ENCODE measurements at regions not wholly inside any gene's neighbourhood (a gene's known extent, or its start where the extent isn't known, plus 50 kb on each side); places are given as distances from the start of the nearest gene placed in this dataset.

DNA sequence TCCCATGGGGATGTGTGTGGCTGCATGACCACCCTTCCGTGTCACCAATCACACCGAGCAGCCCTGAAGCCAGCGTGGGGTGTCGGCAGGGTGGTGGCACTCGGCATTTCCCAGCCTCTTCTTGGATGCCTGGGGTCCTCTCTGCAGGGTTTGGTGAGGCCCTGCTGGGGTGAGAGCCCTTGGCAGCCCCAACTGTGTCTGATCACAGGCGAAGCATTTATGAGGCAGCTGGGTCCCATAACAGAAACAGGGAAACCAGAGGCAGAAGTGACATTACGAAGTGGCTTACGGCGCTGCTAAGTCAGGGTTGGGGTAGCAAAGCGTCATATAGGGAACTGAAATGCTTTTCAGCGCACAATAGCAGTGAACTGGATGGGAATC is 92.3 kb upstream of the SEPTIN5 start:
- Histone ChIP-seq H3K9ac (ENCODE audit: low read depth, low read length) (no peak overlapping the region), H3K36me3 (ENCODE audit: insufficient read depth, low read length) (no peaks in the 10 kb centered on the region), H3K4me1 (ENCODE audit: insufficient read depth, low read length) (peaks cover 23% of the 10 kb centered on the region; the same call in 1 of the 2 replicates), H3K9me3 (ENCODE audit: control insufficient read depth, insufficient read depth, low read length) (no peaks in the 10 kb centered on the region)

DNA sequence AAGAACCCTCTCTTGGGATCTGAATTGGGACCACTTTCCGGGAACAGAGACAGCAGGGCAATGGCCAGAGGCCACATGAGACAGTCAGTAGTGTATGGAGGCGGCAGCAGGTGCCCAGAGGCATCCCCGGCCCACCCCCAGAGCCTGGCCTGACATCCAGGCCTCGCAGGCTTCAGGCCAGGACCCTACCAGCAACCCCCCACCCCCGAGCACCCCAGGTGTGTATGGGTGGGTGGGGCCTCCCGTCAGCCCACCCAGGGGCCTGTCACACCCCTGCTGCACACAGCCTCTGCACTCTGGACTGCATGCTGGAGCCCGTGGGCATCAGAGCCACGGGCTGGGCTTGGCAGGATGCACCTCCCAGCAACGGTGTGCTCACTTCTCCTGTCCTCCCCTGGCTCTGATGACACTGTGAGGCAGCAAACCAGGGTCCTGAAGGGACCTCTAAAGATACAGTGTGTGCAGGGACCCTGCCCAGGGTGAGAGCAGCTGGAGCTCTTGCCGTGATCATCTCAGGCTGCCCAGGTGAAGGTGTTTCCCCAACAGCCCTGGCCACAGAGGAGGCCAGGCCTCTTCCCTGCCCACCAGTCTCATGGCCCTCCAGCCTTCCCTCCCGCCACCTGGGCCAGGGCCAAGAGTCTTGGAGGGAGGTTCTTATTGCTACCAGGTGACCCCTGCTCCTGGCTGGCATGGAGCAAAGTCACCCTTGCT is 88.8 kb upstream of the SEPTIN5 start:
- H3K9me3 ChIP-seq (ENCODE audit: control insufficient read depth, insufficient read depth, low read length): no peaks in the 10 kb centered on the region
- H3K36me3 ChIP-seq (ENCODE audit: insufficient read depth, low read length): no peaks in the 10 kb centered on the region
- H3K4me1 ChIP-seq (ENCODE audit: insufficient read depth, low read length): peaks cover 20% of the 10 kb centered on the region; the same call in 1 of the 2 replicates
- H3K9ac ChIP-seq (ENCODE audit: low read depth, low read length): no peak overlapping the region

DNA sequence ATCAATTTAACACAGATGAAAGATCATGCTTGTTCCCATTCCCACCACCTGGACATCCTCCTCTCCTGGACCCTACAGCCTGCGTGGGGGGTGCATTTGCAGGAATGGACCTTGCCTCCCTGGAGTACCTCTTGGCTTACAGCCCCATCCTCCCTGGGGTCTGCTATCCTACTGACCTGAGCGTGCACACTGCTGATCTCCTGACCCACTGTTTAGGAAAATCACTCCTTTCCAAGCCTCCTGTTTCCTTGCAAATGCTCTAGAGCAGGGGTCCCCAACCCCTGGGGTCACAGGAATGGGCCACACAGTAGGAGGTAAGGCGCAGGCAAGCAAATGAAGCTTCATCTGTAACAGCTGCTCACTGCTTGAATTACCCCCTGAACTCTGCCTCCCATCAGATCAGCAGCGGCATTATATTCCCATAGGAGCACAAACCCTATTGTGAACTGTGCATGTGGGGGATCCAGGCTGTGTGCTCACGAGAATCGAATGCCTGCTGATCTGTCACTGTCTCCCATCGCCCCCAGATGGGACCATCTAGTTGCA is 88.2 kb upstream of the SEPTIN5 start:
- H3K4me1 ChIP-seq (ENCODE audit: insufficient read depth, low read length): peaks cover 17% of the 10 kb centered on the region; the same call in 1 of the 2 replicates
- H3K36me3 ChIP-seq (ENCODE audit: insufficient read depth, low read length): no peaks in the 10 kb centered on the region
- no peak overlapping the region for H3K9ac ChIP-seq (ENCODE audit: low read depth, low read length)
- no peaks in the 10 kb centered on the region for H3K9me3 ChIP-seq (ENCODE audit: control insufficient read depth, insufficient read depth, low read length)

DNA sequence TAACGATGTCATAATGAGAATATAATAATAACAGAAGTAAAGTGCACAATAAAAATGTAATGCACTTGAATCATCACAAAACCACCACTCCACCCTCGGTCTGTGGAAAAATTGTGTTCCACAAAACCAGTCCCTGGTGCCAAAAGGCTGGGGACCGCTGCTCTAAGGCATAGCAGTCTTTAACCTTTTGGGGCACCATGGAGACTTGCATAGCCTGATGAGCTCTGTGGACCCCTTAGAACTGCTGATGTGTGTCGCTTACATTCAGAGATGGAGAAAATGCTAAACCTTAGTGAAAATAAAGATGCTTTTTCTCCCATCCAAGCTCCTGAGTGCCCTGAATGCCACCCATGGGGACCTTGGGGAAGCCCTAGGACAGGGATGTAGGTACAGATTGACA is 87.6 kb upstream of the SEPTIN5 start:
- no peaks in the 10 kb centered on the region for H3K36me3 ChIP-seq (ENCODE audit: insufficient read depth, low read length)
- no peak overlapping the region for H3K9ac ChIP-seq (ENCODE audit: low read depth, low read length)
- peaks cover 15% of the 10 kb centered on the region; the same call in 1 of the 2 replicates for H3K4me1 ChIP-seq (ENCODE audit: insufficient read depth, low read length)
- H3K9me3 ChIP-seq (ENCODE audit: control insufficient read depth, insufficient read depth, low read length): no peaks in the 10 kb centered on the region

DNA sequence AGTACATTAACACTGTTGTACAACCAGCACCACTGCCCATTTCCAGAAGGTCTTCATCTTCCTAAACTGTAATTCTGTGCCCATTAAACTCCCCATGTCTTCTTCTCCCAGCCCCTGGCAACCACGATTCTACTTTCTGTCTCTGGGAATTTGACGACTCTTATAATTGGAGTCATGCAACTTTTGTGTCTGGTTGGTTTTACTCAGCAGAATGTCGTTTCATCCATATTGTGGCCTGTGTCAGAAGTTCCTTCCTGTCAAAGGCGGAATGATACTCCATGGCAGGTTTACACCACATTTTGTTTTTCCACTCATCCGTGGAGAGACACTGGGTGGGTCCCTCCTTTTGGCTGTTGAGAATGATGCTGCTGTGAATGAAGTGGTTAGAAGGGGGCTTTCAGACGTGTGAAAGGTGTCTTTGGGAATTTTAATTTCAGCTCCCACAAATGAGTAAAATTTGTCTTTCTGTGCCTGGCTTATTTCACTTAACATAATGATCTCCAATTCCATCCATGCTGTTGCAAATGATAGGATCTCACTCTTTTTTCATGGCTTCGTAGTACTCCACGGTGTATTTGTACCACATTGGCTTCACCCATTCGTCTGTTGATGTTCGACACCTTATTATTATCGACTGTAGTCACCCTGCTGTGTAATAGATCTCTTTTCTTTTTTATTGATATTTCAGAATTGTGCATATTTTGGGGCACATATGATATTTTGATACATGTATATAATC is 86.1 kb upstream of the SEPTIN5 start:
- Histone ChIP-seq H3K4me1 (ENCODE audit: insufficient read depth, low read length) (peaks cover 4% of the 10 kb centered on the region; the same call in 1 of the 2 replicates), H3K9me3 (ENCODE audit: control insufficient read depth, insufficient read depth, low read length) (no peaks in the 10 kb centered on the region), H3K9ac (ENCODE audit: low read depth, low read length) (no peak overlapping the region), H3K36me3 (ENCODE audit: insufficient read depth, low read length) (no peaks in the 10 kb centered on the region)

- Histone ChIP-seq H3K9me3 (ENCODE audit: control insufficient read depth, insufficient read depth, low read length) (no peaks in the 10 kb centered on the region), H3K4me1 (ENCODE audit: insufficient read depth, low read length) (peaks cover 3% of the 10 kb centered on the region; the same call in 1 of the 2 replicates), H3K9ac (ENCODE audit: low read depth, low read length) (no peak overlapping the region), H3K36me3 (ENCODE audit: insufficient read depth, low read length) (no peaks in the 10 kb centered on the region)
Observed at GRCh38 chr22:19629331-19629719, 85.0 kb upstream of the SEPTIN5 start.

- no peaks in the 10 kb centered on the region for H3K9me3 ChIP-seq (ENCODE audit: control insufficient read depth, insufficient read depth, low read length)
- H3K4me1 ChIP-seq (ENCODE audit: insufficient read depth, low read length): peaks cover 3% of the 10 kb centered on the region; the same call in 1 of the 2 replicates
- H3K9ac ChIP-seq (ENCODE audit: low read depth, low read length): no peak overlapping the region
- H3K36me3 ChIP-seq (ENCODE audit: insufficient read depth, low read length): no peaks in the 10 kb centered on the region
Observed at GRCh38 chr22:19629720-19630419, 84.4 kb upstream of the SEPTIN5 start.

GRCh38 chr22:19630614-19631013 is 83.7 kb upstream of the SEPTIN5 start:
- no peak overlapping the region for H3K9ac ChIP-seq (ENCODE audit: low read depth, low read length)

DNA sequence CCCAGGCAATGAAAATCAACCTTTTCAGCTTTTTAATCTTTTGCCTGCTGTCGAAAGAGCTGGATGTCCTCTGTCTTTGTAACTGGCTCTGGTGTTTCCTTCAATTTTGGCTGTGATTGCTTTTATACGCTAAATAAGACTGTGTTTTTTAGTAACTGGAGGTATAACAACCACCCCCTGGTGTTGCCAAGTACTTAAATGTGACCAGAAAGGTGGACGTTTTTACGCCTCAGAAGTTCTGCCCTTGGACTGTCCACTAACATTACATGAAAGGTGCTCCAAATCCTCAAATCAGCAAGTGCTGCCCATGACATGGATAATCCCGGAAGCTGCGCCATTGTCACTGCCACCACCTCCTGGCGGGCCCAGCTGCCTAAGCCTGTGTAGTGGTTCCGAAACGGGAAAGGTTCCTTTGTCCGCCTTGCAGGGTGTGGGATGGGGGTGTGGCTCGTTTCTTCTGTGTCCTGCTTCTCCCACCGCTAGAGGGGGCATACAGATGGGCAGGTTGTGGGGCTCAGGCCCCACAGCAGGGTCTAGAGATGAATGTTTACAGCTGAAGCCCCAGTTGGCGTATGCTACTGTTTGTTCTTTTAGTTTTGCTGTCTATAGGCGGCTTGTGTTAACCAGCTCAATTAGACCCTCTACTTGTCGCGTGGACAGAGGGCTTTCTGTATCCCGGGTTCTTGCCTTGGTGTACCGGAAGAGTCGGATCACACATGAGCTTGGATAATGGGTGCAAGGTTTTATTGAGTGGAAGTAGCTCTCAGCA is 82.2 kb upstream of the SEPTIN5 start:
- Histone ChIP-seq H3K36me3 (ENCODE audit: insufficient read depth, low read length) (no peaks in the 10 kb centered on the region), H3K4me1 (ENCODE audit: insufficient read depth, low read length) (no peaks in the 10 kb centered on the region; the same call in 1 of the 2 replicates), H3K9ac (ENCODE audit: low read depth, low read length) (no peak overlapping the region), H3K9me3 (ENCODE audit: control insufficient read depth, insufficient read depth, low read length) (no peaks in the 10 kb centered on the region)

More at GRCh38 chr22:19630614-19631013, 83.7 kb upstream of the SEPTIN5 start:
- Histone ChIP-seq H3K4me1 (ENCODE audit: insufficient read depth, low read length) (peaks cover 3% of the 10 kb centered on the region; the same call in 1 of the 2 replicates), H3K36me3 (ENCODE audit: insufficient read depth, low read length) (no peaks in the 10 kb centered on the region), H3K9me3 (ENCODE audit: control insufficient read depth, insufficient read depth, low read length) (no peaks in the 10 kb centered on the region)

GRCh38 chr22:19632668-19633148 is 81.6 kb upstream of the SEPTIN5 start:
- no peaks in the 10 kb centered on the region for H3K36me3 ChIP-seq (ENCODE audit: insufficient read depth, low read length)
- H3K4me1 ChIP-seq (ENCODE audit: insufficient read depth, low read length): no peaks in the 10 kb centered on the region; the same call in 1 of the 2 replicates
- H3K9me3 ChIP-seq (ENCODE audit: control insufficient read depth, insufficient read depth, low read length): no peaks in the 10 kb centered on the region
- H3K9ac ChIP-seq (ENCODE audit: low read depth, low read length): no peak overlapping the region

GRCh38 chr22:19634226-19634975 is 79.9 kb upstream of the SEPTIN5 start:
- Histone ChIP-seq H3K9me3 (ENCODE audit: control insufficient read depth, insufficient read depth, low read length) (no peaks in the 10 kb centered on the region), H3K36me3 (ENCODE audit: insufficient read depth, low read length) (no peaks in the 10 kb centered on the region), H3K4me1 (ENCODE audit: insufficient read depth, low read length) (no peaks in the 10 kb centered on the region; the same call in 1 of the 2 replicates), H3K9ac (ENCODE audit: low read depth, low read length) (no peak overlapping the region)

GRCh38 chr22:19635644-19636043 is 78.7 kb upstream of the SEPTIN5 start:
- Histone ChIP-seq H3K4me1 (ENCODE audit: insufficient read depth, low read length) (no peaks in the 10 kb centered on the region), H3K36me3 (ENCODE audit: insufficient read depth, low read length) (no peaks in the 10 kb centered on the region), H3K9ac (ENCODE audit: low read depth, low read length) (no peak overlapping the region), H3K9me3 (ENCODE audit: control insufficient read depth, insufficient read depth, low read length) (no peaks in the 10 kb centered on the region)

DNA sequence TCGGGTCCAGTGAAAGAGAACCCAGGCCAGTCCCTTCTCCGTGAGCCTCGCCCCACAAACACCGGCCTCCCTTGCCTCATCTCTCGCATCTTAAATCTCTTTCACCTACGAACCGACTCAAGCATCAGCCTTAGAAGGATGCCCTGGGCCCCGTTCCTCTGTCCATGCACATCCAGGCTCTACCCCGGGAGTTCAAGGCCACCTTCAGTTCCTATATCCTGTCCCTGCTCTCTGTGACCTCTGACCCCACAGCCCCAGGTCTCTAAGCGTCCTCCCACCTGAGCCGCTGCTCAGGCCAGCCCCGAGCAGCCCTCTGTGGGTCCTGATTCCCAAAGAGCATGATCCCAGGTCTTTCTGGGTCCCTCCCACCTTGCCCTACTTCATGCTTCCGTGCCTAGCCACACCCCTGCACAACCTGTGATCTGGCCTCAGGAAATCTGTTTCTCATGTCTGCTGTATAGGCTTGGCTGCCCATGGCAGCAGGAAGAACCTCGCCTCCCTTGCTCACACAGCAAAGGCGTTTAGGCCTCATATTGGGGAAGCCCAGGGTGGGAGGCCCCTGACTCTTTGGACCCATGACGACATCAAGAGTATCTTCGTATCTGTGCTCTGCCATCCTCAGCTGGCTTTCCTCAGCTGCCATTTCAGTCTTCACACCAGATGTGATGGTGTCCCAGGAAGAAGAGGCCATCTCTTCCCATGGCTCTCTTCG is 77.5 kb upstream of the SEPTIN5 start:
- H3K9ac ChIP-seq (ENCODE audit: low read depth, low read length): no peak overlapping the region
- H3K36me3 ChIP-seq (ENCODE audit: insufficient read depth, low read length): no peaks in the 10 kb centered on the region
- H3K9me3 ChIP-seq (ENCODE audit: control insufficient read depth, insufficient read depth, low read length): no peaks in the 10 kb centered on the region
- no peaks in the 10 kb centered on the region for H3K4me1 ChIP-seq (ENCODE audit: insufficient read depth, low read length)
